ENCODE measurements at regions not wholly inside any gene's neighbourhood (a gene's known extent, or its start where the extent isn't known, plus 50 kb on each side); places are given as distances from the start of the nearest gene placed in this dataset.

DNA sequence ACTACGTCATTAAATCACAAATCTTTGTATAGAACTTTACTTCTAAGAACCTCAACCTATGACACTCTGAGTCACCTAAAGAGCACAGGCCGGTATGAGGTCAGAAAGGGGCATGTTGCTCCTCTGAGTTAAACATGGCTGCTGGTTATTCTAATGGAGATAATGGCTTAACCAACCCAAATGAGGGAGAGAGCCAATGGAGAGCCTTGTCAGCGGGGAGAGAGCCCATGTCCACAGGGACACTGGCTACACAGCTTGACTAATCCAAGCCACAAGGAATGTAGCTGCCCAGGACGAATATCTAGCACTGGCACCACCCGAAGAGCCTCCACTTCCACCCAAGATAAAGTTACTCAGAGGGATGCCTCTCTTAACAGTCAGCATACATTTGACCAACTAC is 77.0 kb upstream of the STAC start:
- Histone ChIP-seq H3K4me3 (no peak overlapping the region), H3K4me1 (ENCODE audit: low read depth) (no peaks in the 10 kb centered on the region), H3K9me3 (ENCODE audit: low read depth) (no peaks in the 10 kb centered on the region), H3K36me3 (no peaks in the 10 kb centered on the region), H3K27ac (no peak overlapping the region), H3K27me3 (no peaks in the 10 kb centered on the region)
- no peak for TF ChIP-seq CTCF (IDR thresholded peaks at IDR 0.05; ENCODE audit: low read depth, low read length)
- DNase-seq (ENCODE audit: low read depth in 1 of 2, low spot score in 1 of 2) = no peak

GRCh38 chr3:36305929-36306520 is 74.3 kb upstream of the STAC start:
- no peak for TF ChIP-seq CTCF (IDR thresholded peaks at IDR 0.05; ENCODE audit: low read depth, low read length)
- Histone ChIP-seq H3K4me3 (no peak overlapping the region), H3K9me3 (ENCODE audit: low read depth) (no peaks in the 10 kb centered on the region), H3K4me1 (ENCODE audit: low read depth) (no peaks in the 10 kb centered on the region), H3K36me3 (no peaks in the 10 kb centered on the region), H3K27me3 (no peaks in the 10 kb centered on the region), H3K27ac (no peak overlapping the region)
- DNase-seq (ENCODE audit: low read depth in 1 of 2, low spot score in 1 of 2) = no peak

DNA sequence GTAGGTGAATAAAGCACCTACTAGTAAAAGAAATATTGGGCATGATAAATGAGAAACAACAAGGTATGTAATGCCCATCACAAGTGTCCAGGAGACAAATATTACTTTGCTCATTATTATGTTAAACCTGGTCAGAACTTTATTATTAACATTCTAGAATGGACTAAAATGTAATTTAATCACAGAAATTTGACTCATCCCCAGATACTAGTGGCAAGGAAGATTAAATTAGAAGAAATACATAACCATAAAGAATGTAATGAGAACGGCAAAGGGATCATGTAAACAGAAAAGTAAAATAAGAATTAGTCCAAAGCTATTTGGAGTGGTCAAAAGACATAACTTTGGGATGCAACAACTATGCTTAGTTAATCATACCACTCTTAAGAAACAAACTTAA is 71.2 kb upstream of the STAC start:
- Histone ChIP-seq H3K4me3 (no peak overlapping the region), H3K27ac (no peak overlapping the region), H3K9me3 (ENCODE audit: low read depth) (no peaks in the 10 kb centered on the region), H3K36me3 (no peaks in the 10 kb centered on the region), H3K27me3 (no peaks in the 10 kb centered on the region), H3K4me1 (ENCODE audit: low read depth) (no peaks in the 10 kb centered on the region)
- DNase-seq (ENCODE audit: low read depth in 1 of 2, low spot score in 1 of 2) = no peak
- no peak for TF ChIP-seq CTCF (IDR thresholded peaks at IDR 0.05; ENCODE audit: low read depth, low read length)

- H3K27ac ChIP-seq = no peak overlapping the region
- H3K9me3 ChIP-seq (ENCODE audit: low read depth) = no peaks in the 10 kb centered on the region
- peak in 1 of 2 donors; percentile 2 for DNase-seq (ENCODE audit: low read depth in 1 of 2, low spot score in 1 of 2)
- no peak for TF ChIP-seq CTCF (IDR thresholded peaks at IDR 0.05; ENCODE audit: low read depth, low read length)
- no peaks in the 10 kb centered on the region for H3K36me3 ChIP-seq
- H3K4me3 ChIP-seq = no peak overlapping the region
- H3K4me1 ChIP-seq (ENCODE audit: low read depth) = no peaks in the 10 kb centered on the region
- no peaks in the 10 kb centered on the region for H3K27me3 ChIP-seq
Measured at GRCh38 chr3:36312351-36312750, 68.0 kb upstream of the STAC start.

DNA sequence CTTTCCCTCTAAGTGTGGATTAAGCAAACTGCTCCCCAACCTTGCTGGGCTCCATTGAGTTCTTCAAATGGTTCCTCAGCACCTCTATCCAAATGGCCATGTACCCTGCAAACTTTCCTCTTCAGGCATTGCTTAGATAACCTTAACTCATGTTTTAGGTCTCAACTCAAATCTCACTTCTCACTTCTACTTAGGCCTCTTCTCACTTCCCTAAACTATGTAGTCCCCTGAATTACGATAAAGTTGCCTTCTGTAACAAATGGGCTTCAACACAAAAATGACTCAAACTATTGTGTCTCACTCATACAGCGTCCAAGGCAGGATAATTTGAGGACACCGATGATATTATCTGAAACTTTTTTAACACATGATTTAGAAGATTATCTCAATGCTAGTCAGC is 62.4 kb upstream of the STAC start:
- Histone ChIP-seq H3K9me3 (ENCODE audit: low read depth) (no peaks in the 10 kb centered on the region), H3K4me3 (no peak overlapping the region), H3K4me1 (ENCODE audit: low read depth) (peaks cover 28% of the 10 kb centered on the region), H3K27ac (no peak overlapping the region), H3K36me3 (no peaks in the 10 kb centered on the region), H3K27me3 (no peaks in the 10 kb centered on the region)
- no peak for TF ChIP-seq CTCF (IDR thresholded peaks at IDR 0.05; ENCODE audit: low read depth, low read length)
- DNase-seq (ENCODE audit: low read depth in 1 of 2, low spot score in 1 of 2) = no peak
